Hindlimb muscle (tissue), 1 donor: ENCODE measurements at regions not wholly inside any gene's neighbourhood (a gene's known extent, or its start where the extent isn't known, plus 50 kb on each side); places are given as distances from the start of the nearest gene placed in this dataset.
A peak's percentile ranks its signal among the peaks of the same experiment; 100 is the strongest.

Experiments used
- DNase-seq: peaks from one replicate; pipeline ENCODE4 v3.0.0-alpha.2; 2013

GRCh38 chr4:55175779-55176231, 50.4 kb upstream of the KDR start:
- no peak for DNase-seq

GRCh38 chr4:55176497-55176896, 51.1 kb upstream of the KDR start:
- DNase-seq = no peak

- DNase-seq = no peak
Observed at GRCh38 chr4:55177461-55177860, 52.1 kb upstream of the KDR start.

- DNase-seq = no peak
Observed at GRCh38 chr4:55178226-55179005, 53.0 kb upstream of the KDR start.

- DNase-seq = peak; percentile 49
Observed at GRCh38 chr4:55181010-55182005, 55.9 kb upstream of the KDR start.

- DNase-seq = no peak
Observed at GRCh38 chr4:55183926-55184599, 58.7 kb upstream of the KDR start.

GRCh38 chr4:55184600-55185523, 59.5 kb upstream of the KDR start:
- no peak for DNase-seq

GRCh38 chr4:55186123-55186522, 60.7 kb upstream of the KDR start:
- DNase-seq = no peak

- no peak for DNase-seq
Observed at GRCh38 chr4:55186700-55187099, 61.3 kb upstream of the KDR start.

GRCh38 chr4:55214172-55214571, 88.8 kb upstream of the KDR start:
- no peak for DNase-seq

GRCh38 chr4:55215087-55215486, 89.7 kb upstream of the KDR start:
- no peak for DNase-seq

- no peak for DNase-seq
Observed at GRCh38 chr4:55216863-55217635, 91.7 kb upstream of the KDR start.

- no peak for DNase-seq
Observed at GRCh38 chr4:55218041-55218440, 92.6 kb upstream of the KDR start.

- no peak for DNase-seq
Observed at GRCh38 chr4:55237839-55238238, 108.2 kb upstream of the SRD5A3 start.

GRCh38 chr4:55238407-55238806, 107.6 kb upstream of the SRD5A3 start:
- no peak for DNase-seq

- DNase-seq = no peak
Observed at GRCh38 chr4:55241461-55241860, 104.6 kb upstream of the SRD5A3 start.

- DNase-seq = no peak
Observed at GRCh38 chr4:55242506-55242905, 103.5 kb upstream of the SRD5A3 start.

GRCh38 chr4:55247521-55247920, 98.5 kb upstream of the SRD5A3 start:
- DNase-seq = no peak

- DNase-seq = no peak
Observed at GRCh38 chr4:55248756-55249155, 97.3 kb upstream of the SRD5A3 start.

- DNase-seq = no peak
Observed at GRCh38 chr4:55249476-55249875, 96.6 kb upstream of the SRD5A3 start.

GRCh38 chr4:55251342-55251741, 94.7 kb upstream of the SRD5A3 start:
- no peak for DNase-seq
